ENCODE measurements at regions not wholly inside any gene's neighbourhood (a gene's known extent, or its start where the extent isn't known, plus 50 kb on each side); places are given as distances from the start of the nearest gene placed in this dataset.
A peak's percentile ranks its signal among the peaks of the same experiment; 100 is the strongest.

- TF ChIP-seq CTCF (IDR thresholded peaks at IDR 0.05) (peak in 1 of 3 experiments; percentile 19), POLR2A (IDR thresholded peaks at IDR 0.05; ENCODE audit: low read depth) (no peak)
These were observed 160.4 kb upstream of the GPR101 start for GRCh38 chrX:137194164-137194563.
